ENCODE measurements at regions not wholly inside any gene's neighbourhood (a gene's known extent, or its start where the extent isn't known, plus 50 kb on each side); places are given as distances from the start of the nearest gene placed in this dataset.
"Not testable (repeated sequence)": the region's sequence is repeated elsewhere in the genome, so short reads cannot be mapped to it uniquely, and the experiment has no call there.

DNA sequence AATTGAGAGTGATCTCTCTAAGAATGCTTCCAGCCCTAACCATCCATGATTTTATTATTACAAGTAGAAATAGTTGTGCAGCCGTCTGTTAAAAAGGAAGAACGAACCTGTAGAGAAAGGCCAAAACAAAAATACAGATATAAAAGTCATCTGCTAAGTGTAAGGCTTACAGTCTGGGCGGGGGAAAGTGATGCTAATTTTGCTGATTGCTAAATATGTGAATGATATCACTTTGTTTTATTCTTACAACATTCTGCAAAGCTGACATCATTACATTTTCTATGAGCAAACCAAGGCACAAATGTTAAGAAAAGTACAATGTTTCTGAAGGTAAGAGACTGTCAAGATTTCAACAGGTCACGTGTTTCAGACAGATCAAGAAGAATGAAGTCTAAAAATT, 101.5 kb upstream of the RAP1B start:
- DNase-seq = no peak

- no peak for DNase-seq
Measured at GRCh38 chr12:68510397-68510796, 100.3 kb upstream of the RAP1B start.

GRCh38 chr12:68514807-68515411, 95.8 kb upstream of the RAP1B start:
- DNase-seq = no peak

DNA sequence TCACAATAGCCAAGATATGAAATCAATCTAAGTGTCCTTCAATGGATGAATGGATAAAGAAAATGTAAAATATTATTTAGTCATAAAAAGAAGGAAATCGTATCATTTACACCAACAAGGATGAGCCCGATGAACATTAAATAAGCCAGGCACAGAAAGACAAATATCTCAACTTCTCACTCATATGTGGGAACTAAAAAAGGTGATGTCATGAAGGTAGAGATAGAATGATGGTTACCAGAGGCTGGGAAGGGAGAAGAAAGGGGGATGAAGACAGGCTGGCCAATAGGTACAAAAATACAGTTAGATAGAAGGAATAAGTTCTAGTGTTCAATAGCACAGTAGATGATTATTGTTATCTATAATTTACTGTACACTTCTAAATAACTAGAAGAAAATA, 94.9 kb upstream of the RAP1B start:
- no peak for DNase-seq

DNA sequence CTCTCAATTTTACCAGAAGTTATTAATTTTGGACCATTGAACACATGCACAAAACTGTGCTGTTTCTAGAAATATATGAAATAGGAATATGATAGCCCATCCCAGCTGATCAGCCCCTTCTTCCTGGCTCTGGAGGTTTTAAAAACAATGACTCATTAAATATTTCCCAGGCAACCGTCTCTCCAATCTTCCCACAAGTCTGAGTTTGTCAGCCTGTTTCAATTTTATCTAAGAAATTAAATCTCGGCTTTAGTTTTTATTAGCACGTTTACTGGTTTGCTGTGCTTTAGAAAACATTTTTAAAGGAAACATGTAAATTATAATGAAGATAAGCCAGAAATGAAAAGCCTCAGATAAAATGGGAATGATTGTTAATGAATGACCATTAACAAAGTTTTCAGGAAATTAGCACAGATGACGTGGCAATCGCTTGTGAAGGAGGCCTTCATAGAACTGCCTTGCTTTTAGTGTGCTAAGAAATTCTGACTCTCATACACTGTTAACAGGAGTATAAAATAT, 89.3 kb upstream of the RAP1B start:
- DNase-seq = peak; percentile 11

DNA sequence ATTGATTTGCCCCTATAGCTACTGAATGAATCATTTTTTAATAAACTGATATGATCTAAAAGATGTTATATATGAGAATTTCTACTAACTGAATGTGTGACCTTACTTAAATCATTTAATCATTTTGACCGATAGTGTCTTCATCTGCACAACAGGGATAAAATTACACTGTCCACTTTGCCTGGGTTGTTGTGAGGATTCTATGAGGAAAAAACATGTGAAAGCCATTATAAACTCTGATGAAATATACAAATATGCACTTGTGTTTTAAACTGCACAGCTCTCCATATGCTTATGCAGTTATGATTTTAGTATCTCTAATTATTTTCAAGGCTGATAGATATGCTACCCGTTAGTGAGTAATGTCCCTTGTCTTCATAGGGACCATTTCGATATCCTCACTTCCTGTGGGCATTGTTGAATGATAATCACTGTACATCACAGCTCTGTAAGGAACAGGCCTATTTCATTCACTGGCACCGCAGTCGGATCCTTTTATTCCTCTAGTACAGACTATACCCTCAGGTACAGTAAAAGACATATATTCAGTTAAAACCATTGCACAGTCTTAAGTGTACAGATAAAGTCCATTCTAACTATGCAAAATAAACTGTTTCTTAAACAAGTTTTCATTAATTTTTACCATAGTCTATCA, 88.7 kb upstream of the RAP1B start:
- peak; percentile 8 for DNase-seq

GRCh38 chr12:68529466-68529865, 81.2 kb upstream of the RAP1B start:
- DNase-seq = no peak

DNA sequence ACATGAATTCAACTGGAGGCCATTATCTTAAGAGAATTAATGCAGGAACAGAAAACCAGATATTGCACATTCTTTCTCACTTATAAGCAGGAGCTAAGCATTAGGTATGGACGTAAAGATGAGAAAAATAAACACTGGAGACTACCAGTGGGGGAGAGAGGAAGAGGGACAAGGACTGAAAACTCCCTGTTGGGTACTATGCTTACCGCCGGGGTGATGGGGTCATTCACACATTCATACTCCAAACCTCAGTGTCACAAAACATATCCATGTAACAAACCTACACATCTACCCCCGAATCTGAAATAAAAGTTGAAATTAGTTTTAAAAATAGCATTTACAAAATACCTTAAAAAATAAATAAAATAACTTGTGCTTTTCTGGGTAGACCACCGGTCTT, 80.8 kb upstream of the RAP1B start:
- no peak for DNase-seq

GRCh38 chr12:68530299-68530698, 80.4 kb upstream of the RAP1B start:
- DNase-seq = no peak

DNA sequence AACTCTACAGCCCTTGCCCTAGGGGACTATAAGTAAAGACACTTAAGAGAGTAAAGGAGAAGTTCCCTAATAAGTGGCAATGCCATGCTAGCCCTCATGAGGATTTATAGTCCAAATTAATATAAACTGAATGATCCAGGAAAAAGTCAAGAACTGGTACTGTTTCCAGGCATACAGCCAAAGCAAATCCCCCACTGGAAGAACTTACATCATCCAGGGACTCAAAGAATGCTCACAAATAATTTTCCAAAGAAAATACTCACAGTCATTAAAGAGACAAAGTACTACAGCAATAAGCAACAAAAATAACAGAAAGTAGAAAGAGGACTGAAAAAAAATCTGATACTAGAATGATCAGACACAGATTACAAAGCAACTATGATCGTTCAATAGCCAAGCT, 79.7 kb upstream of the RAP1B start:
- peak; percentile 16 for DNase-seq

- DNase-seq = no peak
Measured at GRCh38 chr12:68532204-68532886, 78.4 kb upstream of the RAP1B start.

GRCh38 chr12:68532887-68533248, 77.8 kb upstream of the RAP1B start:
- DNase-seq = no peak

- DNase-seq = no peak
Measured at GRCh38 chr12:68534108-68534507, 76.6 kb upstream of the RAP1B start.

- DNase-seq = no peak
Measured at GRCh38 chr12:68536885-68537485, 73.7 kb upstream of the RAP1B start.

- no peak for DNase-seq
Measured at GRCh38 chr12:68537571-68537970, 73.1 kb upstream of the RAP1B start.

GRCh38 chr12:68538726-68539614, 71.7 kb upstream of the RAP1B start:
- DNase-seq = peak; percentile 23

GRCh38 chr12:68539615-68539952, 71.1 kb upstream of the RAP1B start:
- DNase-seq = no peak

GRCh38 chr12:68540768-68541167, 69.9 kb upstream of the RAP1B start:
- not testable (repeated sequence) for DNase-seq

DNA sequence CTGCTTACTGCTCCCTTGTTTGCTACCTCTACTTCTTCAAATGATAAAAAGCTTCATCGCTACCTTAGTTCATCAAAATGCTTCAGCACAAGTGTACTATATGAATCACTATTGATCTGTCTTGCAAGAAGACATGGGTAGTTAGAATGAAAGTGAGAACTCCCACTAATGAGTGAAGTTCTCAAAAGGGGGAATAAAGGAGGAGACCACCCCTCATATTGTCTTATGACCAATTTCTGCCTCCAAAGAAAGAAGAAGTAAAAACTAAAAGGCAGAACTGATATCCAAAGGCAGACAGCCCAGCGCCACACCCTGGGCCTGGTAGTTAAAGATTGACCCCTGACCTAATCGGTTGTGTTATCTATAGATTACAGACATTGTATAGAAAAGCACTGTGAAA, 63.4 kb upstream of the RAP1B start:
- not testable (repeated sequence) for DNase-seq

DNA sequence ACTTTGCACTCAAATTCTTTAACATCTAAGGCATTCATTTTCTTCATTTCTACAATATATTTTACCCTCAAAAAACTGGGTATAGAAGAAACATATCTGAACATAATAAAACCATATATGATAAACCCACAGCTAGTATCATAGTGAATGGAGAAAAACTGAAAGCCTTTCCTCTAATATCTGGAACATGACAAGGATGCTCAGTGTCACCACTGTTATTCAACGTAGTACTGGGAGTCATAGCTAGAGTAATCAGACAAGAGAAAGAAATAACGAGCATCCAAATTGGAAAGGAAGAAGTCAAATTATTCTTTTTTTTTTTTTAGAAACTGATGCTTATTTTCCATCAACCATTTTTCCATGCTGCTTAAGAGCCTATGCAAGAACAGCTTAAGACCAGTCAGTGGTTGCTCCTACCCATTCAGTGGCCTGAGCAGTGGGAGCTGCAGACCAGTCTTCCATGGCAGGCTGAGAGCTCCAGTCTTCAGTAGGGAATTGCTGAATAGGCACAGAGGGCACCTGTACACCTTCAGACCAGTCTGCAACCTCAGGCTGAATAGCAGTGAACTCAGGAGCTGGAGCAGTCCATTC, 58.0 kb upstream of the RAP1B start:
- not testable (repeated sequence) for DNase-seq

DNA sequence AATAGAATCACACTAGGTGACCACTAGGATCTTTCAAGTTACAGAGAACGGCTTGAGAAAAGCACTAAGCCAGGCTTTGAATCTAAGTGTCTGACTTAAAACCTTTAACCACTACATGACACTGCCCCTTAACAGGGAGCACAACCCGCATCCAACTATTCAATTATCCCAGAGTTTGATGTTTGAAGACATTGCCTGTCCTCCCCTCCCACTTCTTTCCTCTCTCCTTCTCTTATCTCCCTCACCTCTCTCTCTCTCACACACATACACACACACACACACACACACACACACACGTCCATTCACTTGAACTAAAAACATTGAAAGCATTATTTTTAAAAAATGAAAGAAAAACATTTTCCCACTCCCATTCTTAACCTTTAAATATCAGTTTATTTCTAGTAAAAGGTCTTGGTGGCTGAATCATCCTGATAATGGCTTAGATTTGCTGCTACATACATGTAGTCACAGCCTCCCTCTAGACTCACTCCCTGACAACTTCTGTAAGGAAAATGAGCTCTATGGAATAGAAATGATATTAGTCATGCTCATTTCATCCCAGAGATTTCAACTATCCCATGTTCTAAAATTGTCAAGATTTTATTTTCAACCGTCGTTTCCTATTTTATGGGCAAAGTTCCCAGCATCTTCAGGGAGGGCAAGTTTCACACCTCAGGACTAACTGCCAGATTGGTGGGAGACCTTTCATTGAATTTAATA, 53.5 kb upstream of the RAP1B start:
- DNase-seq = no peak

GRCh38 chr12:68559246-68559645, 51.5 kb upstream of the RAP1B start:
- no peak for DNase-seq
